GM21390 (cell line): ENCODE measurements at regions not wholly inside any gene's neighbourhood (a gene's known extent, or its start where the extent isn't known, plus 50 kb on each side); places are given as distances from the start of the nearest gene placed in this dataset.

Experiments
- ATAC-seq: cut with Tn5 transposase; IDR thresholded peaks from one replicate; pipeline ENCODE4 v1.9.1; 2021; ENCODE audit not compliant: unreplicated experiment

GRCh38 chr5:106923409-106923808, 747.3 kb downstream of the EFNA5 start:
- ATAC-seq: no peak

- no peak for ATAC-seq
Observed at GRCh38 chr5:106921567-106921966, 749.2 kb downstream of the EFNA5 start.

- no peak for ATAC-seq
Observed at GRCh38 chr5:106910486-106910885, 760.3 kb downstream of the EFNA5 start.

GRCh38 chr5:106909716-106910115, 761.0 kb downstream of the EFNA5 start:
- ATAC-seq: no peak

- ATAC-seq: no peak
Observed at GRCh38 chr5:106907979-106908378, 762.8 kb downstream of the EFNA5 start.

GRCh38 chr5:106906199-106906598, 764.5 kb downstream of the EFNA5 start:
- ATAC-seq: no peak

GRCh38 chr5:106894964-106895363, 775.8 kb downstream of the EFNA5 start:
- no peak for ATAC-seq

GRCh38 chr5:106882035-106882434, 788.7 kb downstream of the EFNA5 start:
- ATAC-seq: no peak

GRCh38 chr5:106880656-106881055, 790.1 kb downstream of the EFNA5 start:
- no peak for ATAC-seq

- ATAC-seq: no peak
Observed at GRCh38 chr5:106877881-106878280, 792.9 kb downstream of the EFNA5 start.

GRCh38 chr5:106876665-106877194, 794.0 kb downstream of the EFNA5 start:
- no peak for ATAC-seq

- no peak for ATAC-seq
Observed at GRCh38 chr5:106876298-106876622, 794.5 kb downstream of the EFNA5 start.

- ATAC-seq: peak; percentile 63
Observed at GRCh38 chr5:106875591-106876297, 795.0 kb downstream of the EFNA5 start.

- ATAC-seq: no peak
Observed at GRCh38 chr5:106874974-106875373, 795.8 kb downstream of the EFNA5 start.

GRCh38 chr5:106874531-106874930, 796.2 kb downstream of the EFNA5 start:
- no peak for ATAC-seq

GRCh38 chr5:106873568-106873967, 797.2 kb downstream of the EFNA5 start:
- no peak for ATAC-seq

GRCh38 chr5:106865279-106865678, 805.5 kb downstream of the EFNA5 start:
- no peak for ATAC-seq

- ATAC-seq: no peak
Observed at GRCh38 chr5:106862450-106863193, 808.1 kb downstream of the EFNA5 start.

- peak; percentile 52 for ATAC-seq
Observed at GRCh38 chr5:106860398-106861044, 810.2 kb downstream of the EFNA5 start.

- ATAC-seq: no peak
Observed at GRCh38 chr5:106858616-106859015, 812.1 kb downstream of the EFNA5 start.

GRCh38 chr5:106854922-106855321, 815.8 kb downstream of the EFNA5 start:
- ATAC-seq: no peak
